SK-N-SH (cell line): ENCODE measurements at regions not wholly inside any gene's neighbourhood (a gene's known extent, or its start where the extent isn't known, plus 50 kb on each side); places are given as distances from the start of the nearest gene placed in this dataset.

ENCODE experiments used
- CTCF ChIA-PET: fragments of 300-600, 350-600 bp; formaldehyde crosslinking; extraction: SDS; loops from one replicate; lab custom pipeline; 2021; lab: Yijun Ruan, JAX
- POLR2A ChIA-PET: fragments of 350-600 bp; sonication (Branson Sonifier 250); formaldehyde crosslinking; extraction: SDS; loops from one replicate; lab custom pipeline; 2020; ENCODE audit warnings: antibody characterized with exemption, inconsistent platforms; lab: Yijun Ruan, JAX
- DNase-seq: peaks from one replicate; pipeline ENCODE4 v3.0.0; 2012
- H2AFZ ChIP-seq: fragments of 200-600 bp; sonication (generic); 2 replicates; pipeline ENCODE4 v1.8.1; 2016; ENCODE audit warnings: antibody characterized with exemption, mild to moderate bottlenecking, low read depth
- H3F3A ChIP-seq: fragments of 200-600 bp; sonication (generic); replicated peaks from 2 replicates; pipeline ENCODE3; 2016; ENCODE audit warnings: antibody characterized with exemption, mild to moderate bottlenecking; ENCODE audit not compliant: insufficient read depth
- H3K27ac ChIP-seq, 2 experiments: fragments of 200-500 bp in 1 of 2; fragments of 200-600 bp in 1 of 2; sonication (Bioruptor generic) in 1 of 2; sonication (generic), shearing (Covaris generic) in 1 of 2; 2 replicates each; pipeline versions ENCODE4 v1.5.1 to v1.6.1; 2014 to 2016; ENCODE audit warnings: low read depth in 2 of 2, inconsistent platforms in 1 of 2, low read length in 1 of 2, mild to moderate bottlenecking in 1 of 2, mixed read lengths in 1 of 2
- H3K27me3 ChIP-seq: fragments of 200-600 bp; sonication (generic), shearing (Covaris generic); 2 replicates; pipeline ENCODE4 v1.6.1; 2016; ENCODE audit warnings: mixed run types; ENCODE audit not compliant: insufficient read depth
- H3K36me3 ChIP-seq, 2 experiments: fragments of 200-500 bp in 1 of 2; fragments of 200-600 bp in 1 of 2; sonication (Bioruptor generic) in 1 of 2; sonication (generic) in 1 of 2; replicated peaks in 1 of 2; 2 replicates each; pipeline versions ENCODE3 to v1.5.1; 2014 to 2016; ENCODE audit warnings: low read length in 1 of 2, mild to moderate bottlenecking in 1 of 2; ENCODE audit not compliant: insufficient read depth in 2 of 2, control insufficient read depth in 1 of 2
- H3K4me1 ChIP-seq, 2 experiments: fragments of 200-500 bp in 1 of 2; fragments of 200-600 bp in 1 of 2; sonication (Bioruptor generic) in 1 of 2; sonication (generic), shearing (Covaris generic) in 1 of 2; 2 replicates each; pipeline versions ENCODE4 v1.5.1 to v1.6.1; 2014 to 2016; ENCODE audit warnings: low read depth in 1 of 2, low read length in 1 of 2, mixed run types in 1 of 2; ENCODE audit not compliant: insufficient read depth in 2 of 2, control insufficient read depth in 1 of 2
- H3K4me2 ChIP-seq: fragments of 200-600 bp; sonication (generic), shearing (Covaris generic); 2 replicates; pipeline ENCODE4 v1.6.1; 2017; ENCODE audit warnings: mixed run types
- H3K4me3 ChIP-seq, 2 experiments: fragments of 200-500 bp in 1 of 2; fragments of 200-600 bp in 1 of 2; sonication (Bioruptor generic) in 1 of 2; sonication (generic), shearing (Covaris generic) in 1 of 2; 2 replicates each; pipeline versions ENCODE4 v1.5.1 to v1.8.1; 2014 to 2016; ENCODE audit warnings: low read depth in 2 of 2, inconsistent platforms in 1 of 2, low read length in 1 of 2, mild to moderate bottlenecking in 1 of 2, mixed read lengths in 1 of 2, moderate library complexity in 1 of 2
- H3K79me2 ChIP-seq: fragments of 200-600 bp; sonication (generic); 2 replicates; pipeline ENCODE4 v1.8.1; 2017; ENCODE audit warnings: mild to moderate bottlenecking; ENCODE audit not compliant: insufficient read depth
- H3K9ac ChIP-seq: fragments of 200-600 bp; sonication (generic); 2 replicates; pipeline ENCODE4 v1.6.1; 2017; ENCODE audit warnings: mixed run types
- H3K9me2 ChIP-seq: fragments of 200-600 bp; sonication (generic); 2 replicates; pipeline ENCODE4 v1.6.1; 2017; ENCODE audit warnings: mixed run types
- H3K9me3 ChIP-seq: fragments of 200-600 bp; sonication (generic); 2 replicates; pipeline ENCODE4 v1.6.1; 2017; ENCODE audit warnings: mixed run types, mild to moderate bottlenecking, moderate library complexity
- H4K20me1 ChIP-seq: fragments of 200-600 bp; sonication (generic); 2 replicates; pipeline ENCODE4 v1.6.1; 2017; ENCODE audit warnings: mild to moderate bottlenecking, mixed run types; ENCODE audit not compliant: insufficient read depth
- CTCF ChIP-seq: fragments of 200-600 bp; sonication (generic); IDR thresholded peaks from 2 replicates; pipeline ENCODE4 v1.6.1; 2017; ENCODE audit warnings: antibody characterized with exemption, mild to moderate bottlenecking, moderate library complexity
- ELF1 ChIP-seq: IDR thresholded peaks from 2 replicates; pipeline ENCODE4 v1.4.0; 2012
- FOSL2 ChIP-seq: IDR thresholded peaks from 2 replicates; pipeline ENCODE4 v1.4.0; 2012; ENCODE audit warnings: low read depth, mild to moderate bottlenecking, moderate library complexity, borderline replicate concordance
- FOXJ3 ChIP-seq: sonication (generic); formaldehyde crosslinking; IDR thresholded peaks from 2 replicates; pipeline ENCODE4 v1.5.1; 2020; ENCODE audit warnings: mild to moderate bottlenecking, missing genetic modification reagents
- IRF3 ChIP-seq: fragments of 150-350 bp; IDR thresholded peaks from 2 replicates; pipeline ENCODE4 v1.6.1; 2016; ENCODE audit warnings: mild to moderate bottlenecking, low read depth, low read length
- JUND ChIP-seq: IDR thresholded peaks from 2 replicates; pipeline ENCODE4 v1.4.0; 2012
- MAX ChIP-seq: IDR thresholded peaks from 2 replicates; pipeline ENCODE4 v1.4.0; 2012; ENCODE audit warnings: low read depth
- MEF2A ChIP-seq: IDR thresholded peaks from 2 replicates; pipeline ENCODE4 v1.4.0; 2012; ENCODE audit warnings: low read depth, borderline replicate concordance
- NFIC ChIP-seq: IDR thresholded peaks from 2 replicates; pipeline ENCODE4 v1.4.0; 2012; ENCODE audit warnings: borderline replicate concordance
- NRF1 ChIP-seq: IDR thresholded peaks from 2 replicates; pipeline ENCODE4 v1.6.1; 2012; ENCODE audit warnings: low read depth, mild to moderate bottlenecking, low read length
- POLR2AphosphoS5 ChIP-seq: IDR thresholded peaks from 2 replicates; pipeline ENCODE4 v1.6.1; 2012; ENCODE audit warnings: low read depth, low read length
- RCOR1 ChIP-seq: fragments of 150-350 bp; IDR thresholded peaks from 2 replicates; pipeline ENCODE4 v1.6.1; 2017; ENCODE audit warnings: antibody characterized with exemption, low read length
- REST ChIP-seq: IDR thresholded peaks from 2 replicates; pipeline ENCODE4 v1.6.1; 2012; ENCODE audit warnings: mild to moderate bottlenecking, low read depth, low read length, moderate library complexity
- RXRA ChIP-seq: IDR thresholded peaks from 2 replicates; pipeline ENCODE4 v1.4.0; 2012; ENCODE audit warnings: low read depth, mild to moderate bottlenecking, borderline replicate concordance
- TAF1 ChIP-seq: IDR thresholded peaks from 2 replicates; pipeline ENCODE4 v1.6.1; 2012; ENCODE audit warnings: low read depth, mild to moderate bottlenecking, low read length, moderate library complexity, borderline replicate concordance
- TEAD4 ChIP-seq: IDR thresholded peaks from 2 replicates; pipeline ENCODE4 v1.4.0; 2012; ENCODE audit warnings: mild to moderate bottlenecking, borderline replicate concordance; ENCODE audit not compliant: insufficient read depth
- YY1 ChIP-seq: IDR thresholded peaks from 2 replicates; pipeline ENCODE4 v1.4.0; 2012; ENCODE audit warnings: low read depth, mild to moderate bottlenecking
- WGBS: methylation state at CpG from one replicate; pipeline ENCODE4 v1.1.6; 2017; ENCODE audit warnings: low lambda C conversion rate; 5-methylcytosine and 5-hydroxymethylcytosine counted together
- TF ChIP-seq, protein P1 (sequence below): IDR thresholded peaks from 2 replicates; pipeline ENCODE4; 2012
- TF ChIP-seq, protein P2 (sequence below): IDR thresholded peaks from 2 replicates; pipeline ENCODE4 v1.4.0; 2012; ENCODE audit warnings: low read depth, borderline replicate concordance

- Histone ChIP-seq H3K79me2 (no peaks in the 10 kb centered on the region), H3K36me3 (no peaks in the 10 kb centered on the region), H3K27me3 (no peaks in the 10 kb centered on the region), H3K4me3 (no peak overlapping the region), H3K27ac (no peak overlapping the region), H3K9me2 (no peaks in the 10 kb centered on the region), H3F3A (no peaks in the 10 kb centered on the region), H3K9me3 (no peaks in the 10 kb centered on the region), H2AFZ (no peak overlapping the region), H3K4me2 (no peak overlapping the region), H4K20me1 (no peaks in the 10 kb centered on the region), H3K9ac (no peak overlapping the region), H3K4me1 (no peaks in the 10 kb centered on the region)
- DNase-seq: no peak
- ChIA-PET CTCF (interaction anchor here (0.6 to 1.9 kb wide), 2 partner anchors 16 to 168 kb away, joined by 3 to 10 read pairs; no protein-coding TSS in a partner anchor), POLR2A (no interaction called here)
- 24% methylated on average over 2 of the region's 2 CpGs for WGBS
- no peak for TF ChIP-seq NRF1
- TF ChIP-seq FOSL2: no peak
- TF ChIP-seq FOXJ3 (CRISPR knock-in tag): no peak
- TF ChIP-seq REST: no peak
- TF ChIP-seq CTCF: no peak
- TF ChIP-seq, protein P1, sequence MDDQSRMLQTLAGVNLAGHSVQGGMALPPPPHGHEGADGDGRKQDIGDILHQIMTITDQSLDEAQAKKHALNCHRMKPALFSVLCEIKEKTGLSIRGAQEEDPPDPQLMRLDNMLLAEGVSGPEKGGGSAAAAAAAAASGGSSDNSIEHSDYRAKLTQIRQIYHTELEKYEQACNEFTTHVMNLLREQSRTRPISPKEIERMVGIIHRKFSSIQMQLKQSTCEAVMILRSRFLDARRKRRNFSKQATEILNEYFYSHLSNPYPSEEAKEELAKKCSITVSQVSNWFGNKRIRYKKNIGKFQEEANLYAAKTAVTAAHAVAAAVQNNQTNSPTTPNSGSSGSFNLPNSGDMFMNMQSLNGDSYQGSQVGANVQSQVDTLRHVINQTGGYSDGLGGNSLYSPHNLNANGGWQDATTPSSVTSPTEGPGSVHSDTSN: no peak
- TF ChIP-seq YY1: no peak
- TF ChIP-seq IRF3: no peak
- no peak for TF ChIP-seq TAF1
- no peak for TF ChIP-seq TEAD4
- TF ChIP-seq MEF2A: no peak
- no peak for TF ChIP-seq ELF1
- TF ChIP-seq RXRA: no peak
- TF ChIP-seq RCOR1: no peak
- TF ChIP-seq JUND: no peak
- TF ChIP-seq POLR2AphosphoS5: no peak
- no peak for TF ChIP-seq NFIC
- no peak for TF ChIP-seq MAX
- TF ChIP-seq, protein P2, sequence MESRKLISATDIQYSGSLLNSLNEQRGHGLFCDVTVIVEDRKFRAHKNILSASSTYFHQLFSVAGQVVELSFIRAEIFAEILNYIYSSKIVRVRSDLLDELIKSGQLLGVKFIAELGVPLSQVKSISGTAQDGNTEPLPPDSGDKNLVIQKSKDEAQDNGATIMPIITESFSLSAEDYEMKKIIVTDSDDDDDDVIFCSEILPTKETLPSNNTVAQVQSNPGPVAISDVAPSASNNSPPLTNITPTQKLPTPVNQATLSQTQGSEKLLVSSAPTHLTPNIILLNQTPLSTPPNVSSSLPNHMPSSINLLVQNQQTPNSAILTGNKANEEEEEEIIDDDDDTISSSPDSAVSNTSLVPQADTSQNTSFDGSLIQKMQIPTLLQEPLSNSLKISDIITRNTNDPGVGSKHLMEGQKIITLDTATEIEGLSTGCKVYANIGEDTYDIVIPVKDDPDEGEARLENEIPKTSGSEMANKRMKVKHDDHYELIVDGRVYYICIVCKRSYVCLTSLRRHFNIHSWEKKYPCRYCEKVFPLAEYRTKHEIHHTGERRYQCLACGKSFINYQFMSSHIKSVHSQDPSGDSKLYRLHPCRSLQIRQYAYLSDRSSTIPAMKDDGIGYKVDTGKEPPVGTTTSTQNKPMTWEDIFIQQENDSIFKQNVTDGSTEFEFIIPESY: no peak
Observed at GRCh38 chr12:69085852-69086251, 152.9 kb upstream of the CPM start.
